Bronchial epithelial cell (primary cell): ENCODE measurements at regions not wholly inside any gene's neighbourhood (a gene's known extent, or its start where the extent isn't known, plus 50 kb on each side); places are given as distances from the start of the nearest gene placed in this dataset.

Source experiments
- DNase-seq: peaks from one replicate; pipeline ENCODE4 v3.0.0-alpha.2; 2010; ENCODE audit warnings: low read depth
- FAIRE-seq: peaks from 2 replicates; lab custom pipeline; 2011; peaks lifted over from hg19 to GRCh38; lab: Jason Lieb, UNC
- H3K27me3 ChIP-seq: 2 replicates; pipeline ENCODE4 v1.5.1; 2011; ENCODE audit warnings: low read length; ENCODE audit not compliant: control insufficient read depth, insufficient read depth
- H3K36me3 ChIP-seq: 2 replicates; pipeline ENCODE4 v1.5.1; 2011; ENCODE audit warnings: low read length; ENCODE audit not compliant: control insufficient read depth, insufficient read depth
- H3K4me3 ChIP-seq: 2 replicates; pipeline ENCODE4 v1.5.1; 2011; ENCODE audit warnings: mild to moderate bottlenecking, low read depth, low read length, control low read depth
- TF ChIP-seq, protein P1 (sequence below): IDR thresholded peaks from 2 replicates; pipeline ENCODE4 v1.5.1; 2011; ENCODE audit warnings: mild to moderate bottlenecking, moderate library complexity, low read length, control low read depth, inconsistent platforms; ENCODE audit not compliant: insufficient read depth, severe bottlenecking

GRCh38 chr4:53688186-53688790 lies 97.0 kb upstream of the LNX1 start:
- FAIRE-seq (no peak), DNase-seq (peak; percentile 78)
- TF ChIP-seq, protein P1, sequence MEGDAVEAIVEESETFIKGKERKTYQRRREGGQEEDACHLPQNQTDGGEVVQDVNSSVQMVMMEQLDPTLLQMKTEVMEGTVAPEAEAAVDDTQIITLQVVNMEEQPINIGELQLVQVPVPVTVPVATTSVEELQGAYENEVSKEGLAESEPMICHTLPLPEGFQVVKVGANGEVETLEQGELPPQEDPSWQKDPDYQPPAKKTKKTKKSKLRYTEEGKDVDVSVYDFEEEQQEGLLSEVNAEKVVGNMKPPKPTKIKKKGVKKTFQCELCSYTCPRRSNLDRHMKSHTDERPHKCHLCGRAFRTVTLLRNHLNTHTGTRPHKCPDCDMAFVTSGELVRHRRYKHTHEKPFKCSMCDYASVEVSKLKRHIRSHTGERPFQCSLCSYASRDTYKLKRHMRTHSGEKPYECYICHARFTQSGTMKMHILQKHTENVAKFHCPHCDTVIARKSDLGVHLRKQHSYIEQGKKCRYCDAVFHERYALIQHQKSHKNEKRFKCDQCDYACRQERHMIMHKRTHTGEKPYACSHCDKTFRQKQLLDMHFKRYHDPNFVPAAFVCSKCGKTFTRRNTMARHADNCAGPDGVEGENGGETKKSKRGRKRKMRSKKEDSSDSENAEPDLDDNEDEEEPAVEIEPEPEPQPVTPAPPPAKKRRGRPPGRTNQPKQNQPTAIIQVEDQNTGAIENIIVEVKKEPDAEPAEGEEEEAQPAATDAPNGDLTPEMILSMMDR = no peak
- H3K27me3 ChIP-seq = peaks cover 4% of the 10 kb centered on the region
- H3K36me3 ChIP-seq = no peaks in the 10 kb centered on the region
- no peak overlapping the region for H3K4me3 ChIP-seq

GRCh38 chr4:53686521-53686920 lies 95.2 kb upstream of the LNX1 start:
- H3K36me3 ChIP-seq = no peaks in the 10 kb centered on the region
- H3K27me3 ChIP-seq = peaks cover 9% of the 10 kb centered on the region
- FAIRE-seq (no peak), DNase-seq (no peak)
- H3K4me3 ChIP-seq = no peak overlapping the region
- TF ChIP-seq, protein P1 = no peak

DNA sequence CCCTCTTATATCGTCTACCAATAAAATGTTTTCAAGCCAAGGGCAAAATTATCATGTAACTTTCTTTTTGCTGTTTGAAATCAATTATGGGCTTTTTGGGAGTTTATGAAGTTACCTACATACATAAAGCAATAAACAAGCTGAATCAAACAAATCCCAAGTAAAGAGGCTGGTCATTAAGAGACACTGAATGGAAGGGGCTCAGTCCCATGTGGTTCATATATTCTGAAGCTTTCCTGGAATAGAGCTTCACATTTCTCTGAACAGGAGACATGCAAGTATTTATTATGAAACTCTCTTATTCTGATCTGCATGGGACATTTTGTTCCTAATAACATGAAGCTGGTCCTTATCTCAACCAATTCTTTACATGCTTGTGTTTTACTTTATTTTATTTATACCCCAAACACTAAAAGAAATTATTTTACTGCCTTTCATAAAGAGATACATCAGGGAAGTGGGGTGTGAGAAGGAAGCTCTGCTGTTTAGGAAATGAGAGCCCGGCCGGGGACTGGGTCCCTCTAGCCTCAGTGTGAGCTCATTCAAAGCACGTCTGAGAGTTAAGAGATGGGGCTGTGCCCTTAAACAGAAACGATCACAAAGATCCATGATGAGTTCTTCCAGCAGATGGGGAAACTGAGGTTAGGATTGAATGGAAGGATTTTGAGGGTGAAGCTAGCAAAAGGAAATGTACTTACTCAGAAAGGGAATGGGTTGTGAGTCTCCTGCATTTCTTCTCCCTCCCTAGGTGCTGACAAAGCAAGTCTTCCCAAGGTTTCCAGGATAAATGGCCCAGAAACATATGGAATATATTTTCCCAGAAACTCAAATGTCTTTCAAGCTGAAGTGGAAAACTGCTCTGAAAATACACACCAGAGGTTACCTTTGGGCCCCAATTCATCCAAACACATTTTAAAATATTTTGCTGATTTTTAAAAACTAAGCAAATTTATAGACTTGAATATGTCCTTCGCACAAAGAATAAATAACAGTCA lies 93.1 kb upstream of the LNX1 start:
- TF ChIP-seq, protein P1 = no peak
- H3K27me3 ChIP-seq = peaks cover 6% of the 10 kb centered on the region
- H3K36me3 ChIP-seq = no peaks in the 10 kb centered on the region
- no peak overlapping the region for H3K4me3 ChIP-seq
- FAIRE-seq (no peak), DNase-seq (no peak)

- no peak for FAIRE-seq
- no peak for DNase-seq
- TF ChIP-seq, protein P1 = no peak
- no peaks in the 10 kb centered on the region for H3K36me3 ChIP-seq
- peaks cover 5% of the 10 kb centered on the region for H3K27me3 ChIP-seq
- no peak overlapping the region for H3K4me3 ChIP-seq
Measured at GRCh38 chr4:53682908-53683307, 91.6 kb upstream of the LNX1 start.

- no peak overlapping the region for H3K4me3 ChIP-seq
- FAIRE-seq = no peak
- no peaks in the 10 kb centered on the region for H3K36me3 ChIP-seq
- peaks cover 5% of the 10 kb centered on the region for H3K27me3 ChIP-seq
- DNase-seq = no peak
- TF ChIP-seq, protein P1 = no peak
Measured at GRCh38 chr4:53682196-53682595, 90.9 kb upstream of the LNX1 start.
